HG03469 (cell line): ENCODE measurements at regions not wholly inside any gene's neighbourhood (a gene's known extent, or its start where the extent isn't known, plus 50 kb on each side); places are given as distances from the start of the nearest gene placed in this dataset.
"Not testable (repeated sequence)": the region's sequence is repeated elsewhere in the genome, so short reads cannot be mapped to it uniquely, and the experiment has no call there.

Source experiments
- ATAC-seq: cut with Tn5 transposase; IDR thresholded peaks from one replicate; pipeline ENCODE4 v1.9.1; 2021; ENCODE audit warnings: mild to moderate bottlenecking, moderate library complexity, moderate number of reproducible peaks; ENCODE audit not compliant: unreplicated experiment

DNA sequence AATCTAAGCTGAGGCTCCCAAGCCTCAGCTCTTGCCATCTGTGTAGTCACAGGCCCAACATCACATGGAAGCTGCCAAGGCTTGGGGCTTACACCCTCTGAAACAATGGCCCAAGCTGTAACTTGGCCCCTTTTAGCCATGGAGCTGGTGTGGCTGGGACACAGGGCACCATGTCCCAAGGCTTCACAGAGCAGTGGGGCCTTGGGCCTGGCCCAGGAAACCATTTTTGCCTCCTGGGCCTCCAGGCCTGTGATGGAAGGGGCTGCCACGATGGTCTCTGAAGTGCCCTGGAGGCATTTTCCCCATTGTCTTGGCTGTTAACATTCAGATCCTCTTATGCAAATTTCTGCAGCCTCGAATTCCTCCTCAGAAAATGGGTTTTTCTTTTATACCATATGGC is 952.3 kb upstream of the GOT2 start:
- ATAC-seq: no peak

DNA sequence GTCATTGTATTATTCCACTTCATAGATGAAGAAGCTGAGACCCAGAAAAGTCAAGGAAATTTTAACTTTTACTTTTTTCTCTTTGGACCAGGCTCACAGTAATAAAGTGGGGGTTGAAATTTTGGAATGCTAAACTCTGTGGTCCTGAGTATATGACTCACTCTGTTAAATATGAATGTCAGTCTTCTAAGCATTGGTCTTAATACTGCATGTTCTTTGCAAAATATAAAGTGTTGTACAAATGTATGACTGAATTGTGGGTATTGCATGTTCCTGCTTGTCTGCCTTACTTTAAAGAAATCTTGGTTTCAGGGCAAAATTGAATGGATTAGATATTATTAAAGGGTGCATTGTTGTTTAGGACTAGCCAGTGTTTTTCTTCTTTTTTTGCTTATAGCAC is 950.8 kb upstream of the GOT2 start:
- ATAC-seq: no peak

DNA sequence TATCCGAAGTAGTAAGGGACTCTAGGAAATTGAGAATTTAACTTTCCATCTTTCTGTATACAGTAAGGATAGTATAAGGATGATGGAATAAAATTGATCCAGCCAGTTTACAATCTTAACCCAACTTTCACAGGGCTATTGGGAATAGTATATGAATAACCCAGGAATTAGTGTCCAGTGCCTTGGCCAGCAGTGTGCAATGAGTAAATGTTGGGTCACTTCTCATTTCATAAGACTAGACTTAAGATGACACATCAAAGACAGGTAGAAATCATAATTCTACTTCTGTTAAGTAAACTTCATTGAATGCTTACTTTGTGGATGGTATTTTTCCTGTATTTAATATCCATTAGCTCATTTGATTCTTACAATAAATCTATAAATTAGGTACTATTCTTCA is 949.6 kb upstream of the GOT2 start:
- ATAC-seq: no peak

DNA sequence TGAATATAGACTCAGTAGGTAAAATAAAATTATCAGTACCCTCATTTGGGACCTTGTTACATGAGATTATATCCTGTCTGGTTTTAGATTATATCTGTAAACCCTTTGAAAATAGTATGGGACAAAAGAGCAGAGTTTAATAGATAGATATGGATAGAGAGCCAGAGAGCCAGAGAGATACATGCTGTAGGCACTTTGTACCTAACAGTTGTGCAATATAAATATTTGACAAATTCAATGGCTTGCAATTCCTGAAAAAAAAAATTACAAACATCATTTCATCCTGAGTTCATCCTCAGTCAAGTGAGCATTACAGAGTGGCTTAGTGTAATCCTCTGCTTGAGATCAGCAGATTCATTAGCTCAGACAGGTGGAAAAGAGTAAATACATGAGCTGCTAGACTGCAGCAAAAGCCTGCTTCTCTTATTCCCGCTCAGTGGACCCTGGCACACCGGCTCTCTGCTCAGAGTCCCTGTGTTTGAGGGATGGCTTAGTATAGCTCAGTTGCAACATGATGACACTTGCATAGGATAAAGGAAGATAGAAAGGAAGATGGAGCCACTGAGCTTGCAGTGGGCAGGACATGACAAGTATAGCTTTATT is 931.6 kb upstream of the GOT2 start:
- no peak for ATAC-seq

DNA sequence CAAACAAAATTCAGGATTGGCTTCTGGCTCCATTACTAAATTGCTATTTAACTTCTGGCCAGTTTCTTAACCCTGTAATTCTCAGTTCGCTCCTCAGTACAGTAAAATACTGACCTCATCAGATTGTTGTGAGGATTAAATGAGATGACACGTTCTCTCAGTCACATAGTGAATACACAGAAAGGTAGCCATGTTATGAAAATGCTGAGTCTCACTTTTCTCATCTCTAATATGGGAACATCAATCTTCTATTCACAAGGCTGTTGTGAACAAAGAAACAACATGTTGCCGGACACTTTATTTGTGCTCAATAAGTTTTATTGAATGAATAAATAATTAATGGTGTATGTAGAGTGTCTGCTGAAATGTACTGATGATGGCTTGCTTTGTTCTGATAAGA is 924.5 kb upstream of the GOT2 start:
- ATAC-seq: no peak

DNA sequence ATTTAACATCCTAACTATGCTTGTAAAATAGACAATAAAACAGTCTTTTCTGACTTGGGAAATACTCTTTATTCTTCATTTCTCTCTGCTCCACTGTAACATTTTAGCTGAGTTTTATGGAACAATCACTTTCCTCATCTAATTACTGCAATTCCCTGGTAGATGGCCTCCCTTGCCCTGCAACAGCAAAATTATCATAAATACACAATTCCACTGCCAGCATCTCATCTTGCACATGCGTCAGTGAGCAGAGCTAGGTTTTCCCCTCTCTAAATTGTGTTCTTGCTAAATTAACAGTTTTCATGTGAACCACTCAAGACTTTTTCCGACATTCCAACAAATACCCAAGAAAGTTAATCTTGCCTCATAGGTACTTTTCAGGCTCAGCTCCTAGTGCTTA is 920.9 kb upstream of the GOT2 start:
- no peak for ATAC-seq

DNA sequence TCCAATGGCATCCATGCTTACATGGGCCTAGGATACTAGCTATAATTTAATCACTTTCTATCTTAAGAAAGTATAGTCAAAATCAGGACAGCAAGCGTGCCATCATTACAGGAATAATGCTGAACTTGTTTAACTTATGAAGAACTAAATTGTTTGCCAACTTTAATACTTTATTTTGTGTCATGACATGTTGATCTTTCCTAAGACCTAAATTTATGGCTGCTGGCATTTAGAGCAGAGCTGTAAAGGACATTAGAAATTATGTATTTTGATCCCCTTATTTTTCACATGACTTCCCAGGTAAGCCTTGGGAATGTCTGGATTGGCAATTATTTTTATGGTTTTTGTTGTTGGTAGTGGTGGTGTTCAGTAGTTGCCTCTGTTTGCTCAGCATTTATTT is 920.3 kb upstream of the GOT2 start:
- ATAC-seq: no peak

DNA sequence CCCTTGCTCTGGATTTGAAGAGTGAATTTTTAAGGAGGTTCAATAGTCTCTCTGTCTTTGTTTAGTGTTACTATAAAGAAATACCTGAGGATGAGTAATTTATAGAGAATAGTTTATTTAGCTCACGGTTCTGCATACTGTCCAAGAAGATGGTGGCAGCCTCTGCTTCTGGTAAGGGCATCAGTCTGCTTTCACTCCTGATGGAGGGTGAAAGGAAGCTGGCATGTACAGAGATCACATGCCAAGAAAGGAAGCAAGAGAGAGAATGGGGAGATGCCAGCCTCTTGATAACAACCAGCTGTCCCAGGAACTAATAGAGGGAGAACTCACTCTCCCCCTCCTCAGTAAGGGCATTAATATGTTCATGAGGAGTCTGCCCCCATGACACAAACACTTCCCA is 917.5 kb upstream of the GOT2 start:
- ATAC-seq: no peak

DNA sequence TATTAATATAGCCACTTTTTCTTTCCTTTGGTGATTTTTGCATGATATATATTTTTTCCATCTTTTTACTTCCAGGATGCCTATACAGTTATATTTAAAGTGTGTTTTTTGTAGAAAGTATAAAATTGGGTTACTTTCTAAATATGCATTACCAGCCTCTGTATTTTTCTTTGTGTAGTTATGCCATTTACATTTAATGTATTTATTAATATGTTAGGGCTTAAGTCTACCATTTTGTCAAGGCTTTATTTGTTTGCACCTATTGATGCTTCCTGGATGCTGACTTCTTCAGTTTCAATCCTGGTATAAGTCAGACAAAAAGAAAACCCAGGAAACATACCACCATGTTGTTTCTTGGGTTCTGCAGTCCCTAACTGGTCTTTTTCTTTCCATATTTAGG is 911.1 kb upstream of the GOT2 start:
- ATAC-seq: no peak

DNA sequence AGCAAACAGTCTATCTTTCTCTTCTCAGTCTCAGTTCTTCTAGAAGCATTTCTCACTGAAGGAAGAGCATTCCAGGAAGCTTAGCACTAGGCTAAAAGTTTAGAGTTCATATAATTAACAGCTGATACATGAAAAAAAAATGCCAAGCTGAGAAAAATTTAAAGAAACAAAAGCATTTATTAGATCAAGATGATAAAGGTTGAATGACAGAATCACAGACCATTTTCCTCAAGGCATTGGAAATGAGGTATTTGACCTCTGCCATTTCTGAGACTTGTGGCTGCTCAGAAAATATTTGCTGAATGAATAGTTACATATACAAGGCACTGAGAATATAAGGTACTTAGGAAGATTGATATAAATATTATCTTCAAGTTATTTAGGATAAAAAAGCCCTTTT is 901.6 kb upstream of the GOT2 start:
- ATAC-seq: no peak

DNA sequence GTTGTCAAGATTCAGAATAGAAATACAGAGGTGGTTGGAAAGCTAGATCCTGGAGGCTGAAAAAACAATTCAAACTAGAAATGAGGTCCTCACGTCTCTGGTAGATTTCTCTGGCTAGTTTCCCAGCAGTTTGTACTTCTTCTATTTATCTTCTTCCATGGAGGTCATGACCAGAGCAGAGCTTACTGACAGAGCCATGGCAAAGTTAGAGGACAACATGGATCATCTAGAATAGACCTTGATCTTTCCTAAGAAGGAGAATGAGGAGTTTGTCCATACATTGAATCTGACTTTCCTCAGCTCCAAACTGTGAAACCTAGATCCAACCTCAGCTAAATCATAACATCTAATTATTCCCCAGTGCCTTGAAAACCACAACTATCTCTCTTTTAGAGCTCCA is 900.8 kb upstream of the GOT2 start:
- ATAC-seq: no peak

DNA sequence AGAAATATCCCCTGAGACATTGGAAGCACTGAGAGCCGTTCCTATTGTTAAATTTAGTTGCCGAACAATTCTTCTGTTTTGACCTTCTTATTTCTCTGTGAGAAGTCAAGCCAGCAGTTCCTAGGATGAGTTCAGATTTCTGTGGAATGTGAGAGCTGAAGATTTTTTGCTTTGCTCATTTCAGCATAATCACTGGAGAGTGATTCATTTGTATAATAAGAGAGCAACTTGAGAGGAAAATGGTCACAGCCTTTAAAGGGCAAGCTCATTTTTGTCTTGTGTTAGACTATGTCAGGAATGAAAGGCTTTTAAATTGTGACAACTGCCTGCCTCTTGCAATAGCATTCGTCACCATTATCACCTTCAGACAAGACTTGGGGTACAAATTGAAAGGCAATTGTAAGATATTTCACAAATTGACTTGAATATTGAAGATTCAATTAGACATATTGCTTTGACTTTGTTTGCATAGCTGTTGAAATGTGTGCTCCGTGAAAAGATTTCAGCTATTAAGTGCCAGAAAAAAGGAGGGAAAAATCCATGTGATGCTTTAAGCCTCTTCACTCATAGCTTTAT is 900.0 kb upstream of the GOT2 start:
- no peak for ATAC-seq

DNA sequence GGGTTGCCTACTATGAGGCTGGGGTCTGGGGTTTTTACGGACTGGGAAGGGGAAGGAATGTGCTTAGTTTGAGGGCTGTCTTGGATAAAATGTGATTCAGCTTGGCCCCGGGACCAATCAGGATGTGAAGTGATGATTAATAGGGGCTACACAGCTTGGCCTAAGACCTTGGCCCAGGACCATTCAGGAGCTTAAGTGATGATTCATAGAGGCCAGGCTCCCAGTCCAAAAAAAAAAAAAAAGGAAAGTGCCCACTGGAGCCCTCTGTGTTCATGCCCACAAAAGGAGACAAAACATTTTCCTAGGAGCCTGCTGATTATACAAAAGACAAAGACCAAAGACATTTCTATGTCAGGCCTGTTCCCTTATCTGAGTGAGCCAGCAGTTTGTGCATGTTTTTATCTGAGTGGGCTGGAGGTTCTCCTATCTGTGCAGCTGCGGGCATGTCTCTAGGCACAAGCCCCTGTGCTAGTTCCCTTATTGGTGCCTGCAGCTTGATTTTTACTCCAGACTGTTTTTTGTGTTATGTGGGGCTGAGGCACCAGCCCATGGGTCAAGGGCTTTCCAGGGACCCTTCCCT is 898.2 kb upstream of the GOT2 start:
- ATAC-seq: no peak

DNA sequence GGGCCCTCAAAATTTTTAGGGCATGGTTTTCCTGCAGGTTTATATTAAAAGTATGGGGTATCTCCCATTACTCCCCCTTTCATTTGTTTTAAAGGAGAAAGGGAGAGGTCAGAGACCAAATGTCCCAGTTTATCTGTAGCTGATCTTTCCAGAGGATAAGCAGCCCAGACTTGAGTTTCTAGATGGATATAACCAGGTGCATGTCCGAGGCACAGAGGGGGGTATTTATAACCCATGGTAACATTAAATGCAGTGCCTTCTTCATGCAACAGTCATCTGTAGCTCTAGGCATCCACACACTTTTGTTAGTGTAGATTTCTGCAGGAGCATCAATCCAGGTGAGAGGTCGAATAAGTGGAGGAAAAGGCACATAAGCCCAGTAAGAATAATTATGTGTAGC is 890.3 kb upstream of the GOT2 start:
- ATAC-seq: not testable (repeated sequence)

DNA sequence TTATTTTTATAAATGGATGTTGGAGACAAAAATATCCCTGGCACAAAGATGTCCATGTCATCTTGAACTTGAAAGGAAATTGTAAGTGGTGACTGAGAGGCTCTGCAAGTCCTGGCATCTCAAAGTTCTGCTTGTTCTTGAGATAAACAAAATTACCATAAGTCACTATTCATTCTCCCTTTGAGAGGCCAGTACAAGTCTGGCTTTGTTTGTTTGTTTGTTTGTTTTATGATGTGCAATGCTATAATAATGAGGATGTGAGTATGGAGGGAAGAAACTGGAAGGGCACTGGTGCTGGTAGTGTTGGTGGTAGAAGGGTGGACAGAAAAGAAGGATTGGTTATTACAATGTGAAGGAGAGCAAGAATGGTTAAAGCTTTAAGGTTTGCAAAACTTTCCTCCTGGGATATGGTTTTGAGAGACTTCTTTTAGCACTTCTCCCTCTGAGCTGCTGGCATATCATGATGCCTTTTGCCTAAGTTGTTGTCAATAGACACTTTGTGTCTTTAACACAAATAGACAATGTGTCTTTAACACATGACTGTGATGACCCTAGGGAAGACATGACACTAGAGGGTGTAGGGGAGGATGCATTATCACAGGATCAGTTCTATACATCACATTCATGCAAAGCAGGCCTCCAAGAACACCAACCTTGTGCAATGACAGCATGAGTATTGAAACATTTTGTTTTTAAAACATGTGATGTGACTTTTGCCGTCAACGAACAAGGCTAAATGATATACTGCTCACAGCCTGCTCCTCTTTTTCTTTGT is 880.5 kb upstream of the GOT2 start:
- ATAC-seq: no peak

DNA sequence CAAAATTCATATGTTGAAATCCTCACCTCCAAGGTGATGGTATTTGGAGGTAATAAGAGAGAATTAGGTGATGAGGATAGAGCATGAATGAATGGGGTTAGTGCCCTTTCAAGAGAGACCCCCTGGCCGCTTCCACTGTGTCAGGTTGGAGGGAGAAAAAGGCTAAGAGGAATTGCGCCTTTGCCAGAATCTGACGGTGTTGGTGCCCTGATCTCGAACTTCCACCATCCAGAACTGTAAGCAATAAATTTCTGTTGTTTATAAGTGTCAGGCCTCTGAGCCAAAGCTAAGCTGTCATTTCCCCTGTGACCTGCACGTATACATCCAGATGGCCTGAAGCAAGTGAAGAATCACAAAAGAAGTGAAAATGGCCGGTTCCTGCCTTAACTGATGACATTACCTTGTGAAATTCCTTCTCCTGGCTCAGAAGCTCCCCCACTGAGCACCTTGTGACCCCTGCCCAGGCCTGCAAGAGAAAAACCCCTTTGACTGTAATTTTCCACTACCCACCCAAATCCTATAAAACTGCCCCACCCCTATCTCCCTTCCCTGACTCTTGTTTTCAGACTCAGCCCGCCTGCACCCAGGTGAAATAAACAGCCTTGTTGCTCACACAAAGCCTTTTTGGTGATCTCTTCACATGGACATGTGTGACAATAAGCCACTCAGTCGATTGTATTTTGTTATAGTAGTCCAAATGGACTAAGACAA is 878.9 kb upstream of the GOT2 start:
- not testable (repeated sequence) for ATAC-seq

DNA sequence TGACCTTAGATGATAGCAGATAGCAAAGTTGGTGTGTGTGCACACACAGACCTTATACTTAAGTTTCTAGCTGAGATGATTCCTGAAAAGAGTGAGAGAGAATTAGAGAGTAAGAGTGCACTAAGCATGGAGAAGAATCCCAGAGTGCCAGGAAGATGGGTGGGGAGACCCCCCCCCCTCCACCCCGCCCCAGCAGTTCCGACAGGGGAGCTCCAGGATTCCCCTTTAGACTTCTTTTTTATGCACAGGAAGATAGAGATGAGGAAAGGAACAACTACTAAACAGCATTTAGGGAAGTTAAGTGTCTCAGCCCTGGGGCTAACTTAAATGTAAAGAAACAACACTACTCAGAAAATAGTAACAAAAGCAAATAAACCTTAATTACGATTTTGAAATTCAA is 878.0 kb upstream of the GOT2 start:
- no peak for ATAC-seq

DNA sequence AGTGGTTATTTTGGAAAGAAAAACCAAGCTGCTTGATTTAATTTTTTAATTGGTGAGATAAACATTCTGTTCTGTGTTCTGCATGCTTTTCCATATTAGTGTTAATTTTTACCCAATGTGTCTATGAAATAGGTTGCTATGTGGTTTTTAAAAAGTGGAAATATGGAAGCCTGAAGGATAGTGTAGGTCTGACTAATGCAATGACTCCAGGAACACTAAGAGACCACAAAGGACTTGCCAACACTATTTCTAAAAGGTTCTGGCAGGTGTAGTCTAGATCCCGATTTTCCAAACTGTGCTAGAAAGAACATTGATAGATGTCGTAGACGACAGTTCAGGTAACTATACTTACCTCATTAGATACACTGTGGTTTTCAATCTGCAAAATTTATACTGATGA is 877.4 kb upstream of the GOT2 start:
- ATAC-seq: no peak

DNA sequence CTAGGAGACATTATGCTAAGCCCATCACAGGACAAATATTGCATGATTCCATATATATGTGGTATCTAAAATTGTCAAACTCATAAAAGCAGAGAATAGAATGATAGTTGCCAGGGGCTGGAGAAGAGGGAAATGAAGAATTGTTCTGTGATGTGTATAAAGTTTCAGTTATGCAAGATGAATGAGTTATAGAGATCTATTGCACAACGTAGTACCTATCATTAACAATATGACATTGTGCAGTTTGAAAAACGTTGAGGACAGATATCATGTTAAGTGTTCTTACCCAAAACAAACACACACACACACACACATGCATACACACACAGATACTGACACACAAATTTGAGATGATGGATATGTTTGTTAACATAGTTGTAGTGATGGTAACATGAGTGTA is 871.6 kb upstream of the GOT2 start:
- no peak for ATAC-seq

DNA sequence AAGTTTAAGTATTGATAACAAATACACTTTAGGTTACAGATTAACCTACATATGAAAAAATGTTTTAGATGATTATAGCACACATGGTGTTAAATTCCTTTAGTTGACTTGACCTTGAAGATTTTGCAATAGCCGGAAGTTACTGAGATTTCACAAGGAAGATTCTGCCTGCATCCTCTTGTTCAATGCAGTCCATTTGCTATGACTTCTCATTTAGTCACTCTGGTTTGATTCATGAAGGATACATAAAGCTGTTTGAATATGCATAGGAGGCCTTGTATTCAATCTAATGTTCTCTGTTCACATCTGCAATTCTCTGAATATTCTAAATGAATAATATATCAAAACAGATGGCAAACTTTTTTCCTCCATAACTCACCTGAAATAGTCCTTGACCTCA is 870.2 kb upstream of the GOT2 start:
- ATAC-seq: no peak

DNA sequence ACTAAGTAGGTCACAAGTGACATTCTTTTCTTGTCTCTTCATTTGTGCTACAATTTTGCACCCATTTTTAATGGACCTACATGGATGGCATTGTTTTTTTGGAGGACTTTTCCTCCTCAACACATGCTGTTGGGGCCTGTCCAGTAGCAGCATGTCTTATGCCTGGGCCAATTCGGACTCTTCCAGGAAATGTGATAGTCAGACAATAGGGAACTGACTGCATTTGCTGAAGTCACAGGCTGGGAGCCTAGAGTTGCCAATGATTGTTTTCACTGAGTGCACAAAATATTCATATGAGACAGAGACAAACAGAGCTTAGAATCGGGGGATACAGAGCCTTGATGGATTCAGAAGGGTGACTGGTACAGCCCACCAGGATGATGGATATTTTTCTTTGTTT is 867.3 kb upstream of the GOT2 start:
- no peak for ATAC-seq

DNA sequence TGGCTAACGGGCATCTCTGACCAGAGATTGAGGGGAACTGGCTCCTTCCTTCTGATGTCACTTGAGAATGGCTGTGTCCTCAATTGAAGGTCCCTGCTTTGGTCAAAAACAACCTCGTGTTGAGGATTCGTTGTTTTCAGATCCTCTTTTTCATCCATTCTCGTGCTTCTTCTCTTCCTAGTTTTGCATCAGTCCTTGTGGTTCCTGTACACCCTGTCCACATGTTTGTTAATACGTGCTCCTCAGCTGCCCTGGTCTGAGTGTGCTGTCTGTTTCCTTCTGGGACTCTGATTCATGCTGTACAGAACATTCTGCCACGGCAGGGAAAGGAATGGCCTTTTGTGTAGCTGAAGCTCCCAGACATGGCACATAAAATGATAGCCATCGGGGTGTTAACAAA is 863.2 kb upstream of the GOT2 start:
- ATAC-seq: no peak
